ENCODE measurements at regions not wholly inside any gene's neighbourhood (a gene's known extent, or its start where the extent isn't known, plus 50 kb on each side); places are given as distances from the start of the nearest gene placed in this dataset.

DNA sequence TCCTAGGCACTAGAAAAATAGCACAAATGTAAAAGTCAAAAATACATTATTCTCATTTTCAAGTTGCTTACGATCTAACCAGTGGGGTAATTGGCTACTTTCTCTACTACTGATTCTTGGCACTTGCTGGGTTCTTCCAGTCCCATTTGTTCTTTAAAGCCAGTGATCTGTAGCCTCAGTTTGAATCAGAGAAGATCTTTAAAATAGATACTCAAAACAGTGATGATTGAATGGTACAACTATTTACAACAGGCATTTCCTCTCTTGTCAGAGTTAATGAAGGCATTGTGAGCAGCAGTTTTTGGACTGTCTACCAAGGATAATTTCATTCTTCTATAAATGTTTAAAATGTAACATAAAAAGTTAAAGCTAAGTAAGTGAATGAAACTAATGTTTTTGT lies 128.3 kb upstream of the FSIP2 start:
- TF ChIP-seq HOXA7 (CRISPR knock-in tag; IDR thresholded peaks at IDR 0.05): no peak
- TF ChIP-seq POLR2A (IDR thresholded peaks at IDR 0.05; ENCODE audit: low read length): no peak
- TF ChIP-seq, protein P1, sequence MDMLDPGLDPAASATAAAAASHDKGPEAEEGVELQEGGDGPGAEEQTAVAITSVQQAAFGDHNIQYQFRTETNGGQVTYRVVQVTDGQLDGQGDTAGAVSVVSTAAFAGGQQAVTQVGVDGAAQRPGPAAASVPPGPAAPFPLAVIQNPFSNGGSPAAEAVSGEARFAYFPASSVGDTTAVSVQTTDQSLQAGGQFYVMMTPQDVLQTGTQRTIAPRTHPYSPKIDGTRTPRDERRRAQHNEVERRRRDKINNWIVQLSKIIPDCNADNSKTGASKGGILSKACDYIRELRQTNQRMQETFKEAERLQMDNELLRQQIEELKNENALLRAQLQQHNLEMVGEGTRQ (IDR thresholded peaks at IDR 0.05): no peak
- TF ChIP-seq, protein P2, sequence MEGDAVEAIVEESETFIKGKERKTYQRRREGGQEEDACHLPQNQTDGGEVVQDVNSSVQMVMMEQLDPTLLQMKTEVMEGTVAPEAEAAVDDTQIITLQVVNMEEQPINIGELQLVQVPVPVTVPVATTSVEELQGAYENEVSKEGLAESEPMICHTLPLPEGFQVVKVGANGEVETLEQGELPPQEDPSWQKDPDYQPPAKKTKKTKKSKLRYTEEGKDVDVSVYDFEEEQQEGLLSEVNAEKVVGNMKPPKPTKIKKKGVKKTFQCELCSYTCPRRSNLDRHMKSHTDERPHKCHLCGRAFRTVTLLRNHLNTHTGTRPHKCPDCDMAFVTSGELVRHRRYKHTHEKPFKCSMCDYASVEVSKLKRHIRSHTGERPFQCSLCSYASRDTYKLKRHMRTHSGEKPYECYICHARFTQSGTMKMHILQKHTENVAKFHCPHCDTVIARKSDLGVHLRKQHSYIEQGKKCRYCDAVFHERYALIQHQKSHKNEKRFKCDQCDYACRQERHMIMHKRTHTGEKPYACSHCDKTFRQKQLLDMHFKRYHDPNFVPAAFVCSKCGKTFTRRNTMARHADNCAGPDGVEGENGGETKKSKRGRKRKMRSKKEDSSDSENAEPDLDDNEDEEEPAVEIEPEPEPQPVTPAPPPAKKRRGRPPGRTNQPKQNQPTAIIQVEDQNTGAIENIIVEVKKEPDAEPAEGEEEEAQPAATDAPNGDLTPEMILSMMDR (IDR thresholded peaks at IDR 0.05): no peak
- TF ChIP-seq, protein P3, sequence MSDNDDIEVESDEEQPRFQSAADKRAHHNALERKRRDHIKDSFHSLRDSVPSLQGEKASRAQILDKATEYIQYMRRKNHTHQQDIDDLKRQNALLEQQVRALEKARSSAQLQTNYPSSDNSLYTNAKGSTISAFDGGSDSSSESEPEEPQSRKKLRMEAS (IDR thresholded peaks at IDR 0.05): no peak
- TF ChIP-seq NFE2L2 (conservative IDR thresholded peaks at IDR 0.05; ENCODE audit: low read length): no peak
- TF ChIP-seq ESRRA (IDR thresholded peaks at IDR 0.05; ENCODE audit: borderline replicate concordance, low read length): no peak
- TF ChIP-seq JUNB (IDR thresholded peaks at IDR 0.05): no peak
- no peak for TF ChIP-seq ZFP36 (IDR thresholded peaks at IDR 0.05; ENCODE audit: borderline replicate concordance, partially characterized antibody)

All from A549 (cell line).